Hematopoietic multipotent progenitor cell treated with erythropoietin and hydrocortisone succinate and interleukin-3 and kit ligand, for 8 days (in vitro differentiated cells): ENCODE measurements at regions not wholly inside any gene's neighbourhood (a gene's known extent, or its start where the extent isn't known, plus 50 kb on each side); places are given as distances from the start of the nearest gene placed in this dataset.
A peak's percentile ranks its signal among the peaks of the same experiment; 100 is the strongest.
"Not testable (repeated sequence)": the region's sequence is repeated elsewhere in the genome, so short reads cannot be mapped to it uniquely, and the experiment has no call there.

ENCODE experiments used
- DNase-seq: peaks from one replicate; pipeline ENCODE4 v3.0.0-alpha.2; 2015

DNA sequence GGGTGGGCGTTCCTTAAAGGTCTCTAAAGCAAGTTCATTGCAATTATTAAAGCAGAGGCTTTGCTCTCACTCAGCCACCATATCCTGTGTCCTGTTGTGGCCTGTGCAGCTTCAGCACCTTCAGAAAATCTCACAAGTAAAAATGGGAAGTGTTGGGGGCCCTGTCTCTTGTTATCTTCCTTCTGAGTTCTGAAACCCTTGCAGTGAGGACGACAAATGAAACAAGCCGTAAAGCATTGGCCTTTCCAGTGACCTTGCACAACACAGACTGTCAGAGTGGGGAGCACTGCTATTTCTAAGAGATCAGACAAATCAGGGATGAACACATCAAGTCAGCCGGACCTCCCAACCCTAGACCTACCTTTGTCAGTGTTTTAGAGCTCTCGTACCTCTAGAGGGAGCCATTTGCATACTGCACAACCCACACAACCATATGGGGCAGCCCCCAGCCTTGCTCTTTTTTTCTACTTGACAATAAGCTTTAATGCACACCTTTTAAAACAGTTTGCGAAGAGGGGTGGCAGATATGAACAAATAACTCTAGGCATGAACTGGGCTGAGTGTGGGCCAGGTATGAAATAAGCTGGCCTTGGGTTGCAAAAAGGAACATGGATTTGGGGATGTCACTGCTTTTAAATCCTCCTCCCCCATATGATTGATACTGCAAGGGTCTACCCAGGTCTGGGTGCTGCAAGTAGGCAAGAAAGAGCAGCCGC is 89.8 kb downstream of the KATNIP start:
- DNase-seq: peak; percentile 61

DNA sequence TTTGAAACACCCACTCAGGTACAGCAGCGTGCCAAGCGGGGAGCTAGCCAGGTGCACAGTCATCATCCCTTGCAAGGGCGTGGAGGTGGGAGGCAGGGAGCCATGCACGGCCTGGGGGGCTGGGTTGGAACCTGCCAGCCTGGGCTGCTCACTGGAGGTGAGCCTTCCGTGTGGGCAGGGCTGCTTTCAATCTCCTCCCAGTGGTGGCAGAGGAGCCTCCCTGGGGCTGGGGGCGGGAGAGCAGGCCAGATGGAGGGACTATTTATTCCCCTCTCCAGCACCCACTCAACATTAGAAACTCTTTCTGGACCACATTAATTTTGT is 90.3 kb downstream of the KATNIP start:
- no peak for DNase-seq

GRCh38 chr16:27641260-27641659 is 91.3 kb downstream of the KATNIP start:
- DNase-seq: no peak

DNA sequence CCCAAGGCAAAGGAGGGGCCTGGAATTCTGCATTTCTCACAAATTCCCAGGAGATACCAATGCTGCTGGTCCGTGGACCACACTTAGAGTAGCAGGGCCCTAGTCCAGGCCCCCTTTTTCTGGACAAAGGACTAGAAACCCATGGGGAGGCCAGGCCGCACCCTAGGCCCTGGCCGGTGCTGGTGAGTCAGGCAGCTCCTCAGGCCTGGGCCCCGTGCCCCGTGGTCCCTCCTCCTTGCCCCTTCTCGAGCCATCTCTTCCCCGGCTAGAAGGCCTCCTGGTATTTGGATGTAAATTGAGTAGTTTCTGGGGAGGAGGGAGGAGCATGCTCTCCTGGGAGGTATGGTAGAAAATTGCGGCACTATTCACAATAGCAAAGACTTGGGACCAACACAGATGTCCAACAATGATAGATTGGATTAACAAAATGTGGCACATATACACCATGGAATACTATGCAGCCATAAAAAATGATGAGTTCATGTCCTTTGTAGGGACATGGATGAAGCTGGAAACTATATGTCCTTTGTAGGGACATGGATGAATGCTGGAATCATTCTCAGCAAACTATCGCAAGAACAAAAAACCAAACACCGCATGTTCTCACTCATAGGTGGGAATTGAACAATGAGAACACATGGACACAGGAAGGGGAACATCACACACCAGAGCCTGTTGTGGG is 91.9 kb downstream of the KATNIP start:
- not testable (repeated sequence) for DNase-seq

- DNase-seq: peak; percentile 20
Measured at GRCh38 chr16:27642756-27643155, 92.8 kb downstream of the KATNIP start.

GRCh38 chr16:27644165-27644564 is 94.2 kb downstream of the KATNIP start:
- no peak for DNase-seq

GRCh38 chr16:27645396-27645795 is 95.5 kb downstream of the KATNIP start:
- DNase-seq: no peak

DNA sequence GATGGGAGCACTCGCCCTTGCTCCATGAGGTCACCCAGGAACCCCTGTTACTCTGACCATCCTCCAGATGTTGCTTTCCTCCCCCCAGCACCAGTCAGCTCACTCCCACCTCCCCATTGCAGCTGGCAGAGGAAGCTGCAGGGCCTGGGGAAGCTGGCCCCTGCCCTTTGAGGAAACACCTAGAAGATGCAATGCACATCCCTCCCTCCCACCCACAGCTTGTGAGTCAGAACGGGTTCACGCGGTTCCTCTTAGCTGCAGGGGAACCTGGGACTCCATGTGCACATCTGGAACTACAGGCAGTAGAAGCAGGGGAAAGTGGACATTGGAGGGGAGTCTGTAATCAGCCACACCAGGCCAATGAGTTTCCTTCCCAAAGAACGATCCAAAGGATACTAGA is 96.9 kb downstream of the KATNIP start:
- no peak for DNase-seq

DNA sequence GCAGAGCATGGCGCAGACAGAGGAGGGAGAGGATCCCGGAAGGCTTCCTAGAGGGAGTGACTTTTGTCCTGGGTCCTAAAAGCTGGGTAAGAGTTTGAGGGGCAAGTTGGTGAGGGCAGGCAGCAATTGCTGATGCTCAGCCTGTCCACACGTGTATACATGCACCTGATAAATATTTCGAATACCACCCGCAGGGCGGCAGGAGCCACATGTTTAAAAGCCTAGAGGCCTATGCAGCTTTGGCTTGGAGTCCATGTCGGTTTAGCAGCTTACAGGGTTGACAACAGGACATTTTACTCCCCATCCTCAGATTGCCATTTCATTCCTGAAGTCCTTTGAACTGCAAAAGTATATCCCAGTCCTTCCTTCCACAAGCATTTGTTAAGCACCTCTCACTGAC is 99.1 kb downstream of the KATNIP start:
- no peak for DNase-seq

DNA sequence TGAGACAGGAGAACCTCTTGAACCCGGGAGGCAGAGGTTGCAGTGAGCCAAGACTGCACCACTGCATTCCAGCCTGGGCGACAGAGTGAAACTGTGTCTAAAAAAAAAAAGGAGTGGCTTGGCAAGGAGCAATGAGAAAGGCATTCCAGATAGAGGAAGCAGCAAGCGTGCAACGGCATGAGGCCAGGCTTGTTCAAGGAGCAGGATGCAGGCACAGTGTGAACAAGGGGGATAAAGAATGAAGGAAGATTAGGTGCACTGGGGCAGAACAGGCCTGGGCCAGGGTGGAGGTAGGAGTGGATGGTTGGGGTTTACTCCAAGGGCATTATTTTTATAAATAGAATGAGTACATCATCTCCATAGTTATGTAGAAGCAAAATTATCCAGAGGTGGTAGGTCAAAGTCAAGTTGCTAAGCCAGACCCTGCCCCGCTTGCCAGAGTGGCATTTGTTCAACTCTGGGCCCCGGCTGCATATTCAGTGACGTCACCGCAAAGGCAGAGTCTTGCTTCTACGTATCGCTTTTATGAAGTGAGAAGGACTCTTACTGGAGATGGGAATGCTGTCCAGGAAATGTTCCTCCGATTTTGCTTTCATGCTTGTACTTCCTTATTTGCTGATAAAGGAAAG is 100.2 kb downstream of the KATNIP start:
- DNase-seq: no peak

GRCh38 chr16:27651301-27651700 is 101.4 kb downstream of the KATNIP start:
- no peak for DNase-seq

GRCh38 chr16:27657811-27658210 is 107.9 kb downstream of the KATNIP start:
- no peak for DNase-seq

- DNase-seq: no peak
Measured at GRCh38 chr16:27660507-27660906, 110.6 kb downstream of the KATNIP start.

DNA sequence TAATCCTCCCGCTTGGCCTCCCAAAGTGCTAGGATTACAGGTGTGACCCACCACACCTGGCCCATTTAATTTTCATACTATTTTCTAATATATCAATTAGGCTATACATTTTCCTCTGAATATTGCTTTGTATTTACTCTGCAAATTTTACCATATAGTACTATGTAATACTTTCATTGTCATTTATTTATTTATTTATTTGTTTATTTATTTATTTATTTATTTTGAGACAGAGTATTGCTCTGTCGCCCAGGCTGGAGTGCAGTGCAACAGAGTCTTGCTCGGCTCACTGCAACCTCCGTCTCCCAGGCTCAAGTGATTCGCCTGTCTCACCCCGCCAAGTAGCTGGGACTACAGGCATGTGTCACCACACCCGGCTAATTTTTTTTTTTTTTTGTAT is 113.3 kb downstream of the KATNIP start:
- DNase-seq: not testable (repeated sequence)

DNA sequence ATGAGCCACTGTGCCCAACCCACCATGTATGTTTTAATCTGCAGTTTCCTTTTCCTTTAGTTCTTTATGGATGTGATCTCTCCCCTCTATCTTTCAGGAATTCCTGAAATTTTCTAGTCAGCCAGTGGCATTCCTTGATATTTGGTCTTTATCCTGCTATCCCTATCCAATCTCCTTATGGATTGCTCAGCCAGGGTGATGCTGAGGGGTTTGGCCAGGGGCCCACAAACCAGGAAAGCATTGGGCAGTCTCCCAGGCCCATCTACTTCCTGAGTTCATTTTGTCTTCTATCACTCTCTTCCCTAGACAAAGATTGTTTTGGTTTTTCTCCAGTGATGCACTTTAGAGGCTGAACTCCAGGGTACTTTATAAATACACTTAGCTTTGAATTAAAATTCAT is 115.9 kb downstream of the KATNIP start:
- no peak for DNase-seq

DNA sequence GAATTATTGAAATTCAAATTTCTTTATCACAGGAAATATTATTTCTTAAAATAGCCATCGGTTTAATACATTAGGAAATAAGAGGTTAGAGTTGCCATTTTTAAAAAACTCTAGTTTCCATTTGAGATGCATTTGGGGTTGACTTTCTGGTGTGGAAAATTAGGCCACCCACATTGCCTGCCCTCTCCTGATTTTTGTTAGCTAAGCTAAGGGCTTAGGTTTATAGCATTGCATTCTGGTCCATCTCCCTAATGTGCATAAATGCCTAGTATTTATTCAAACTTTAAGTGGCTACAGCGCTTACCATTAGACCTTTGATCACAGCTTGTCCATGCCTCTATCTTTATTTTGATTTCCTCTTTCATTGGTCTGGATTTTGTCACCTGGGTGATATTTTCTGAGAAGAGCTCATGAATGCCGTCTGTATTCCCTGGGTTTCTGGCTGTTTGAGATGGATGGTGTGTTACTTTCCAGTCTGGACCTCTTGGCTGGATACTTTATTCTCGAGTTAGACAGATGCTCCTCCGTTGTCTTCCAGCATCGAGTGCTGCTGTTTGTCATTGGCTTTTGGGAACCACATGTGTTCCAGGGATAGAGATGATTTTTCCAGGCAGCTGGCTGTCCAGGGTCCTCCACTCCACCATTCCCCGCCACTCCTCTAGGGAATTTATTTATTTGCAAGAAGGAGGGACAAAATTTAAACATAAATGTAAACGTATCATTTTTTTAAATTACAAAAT is 120.3 kb downstream of the KATNIP start:
- no peak for DNase-seq

- no peak for DNase-seq
Measured at GRCh38 chr16:27671410-27671809, 121.5 kb downstream of the KATNIP start.

GRCh38 chr16:27676839-27677238 is 126.9 kb downstream of the KATNIP start:
- DNase-seq: no peak

- no peak for DNase-seq
Measured at GRCh38 chr16:27677263-27677662, 127.3 kb downstream of the KATNIP start.

GRCh38 chr16:27678955-27679354 is 129.0 kb downstream of the KATNIP start:
- DNase-seq: no peak

DNA sequence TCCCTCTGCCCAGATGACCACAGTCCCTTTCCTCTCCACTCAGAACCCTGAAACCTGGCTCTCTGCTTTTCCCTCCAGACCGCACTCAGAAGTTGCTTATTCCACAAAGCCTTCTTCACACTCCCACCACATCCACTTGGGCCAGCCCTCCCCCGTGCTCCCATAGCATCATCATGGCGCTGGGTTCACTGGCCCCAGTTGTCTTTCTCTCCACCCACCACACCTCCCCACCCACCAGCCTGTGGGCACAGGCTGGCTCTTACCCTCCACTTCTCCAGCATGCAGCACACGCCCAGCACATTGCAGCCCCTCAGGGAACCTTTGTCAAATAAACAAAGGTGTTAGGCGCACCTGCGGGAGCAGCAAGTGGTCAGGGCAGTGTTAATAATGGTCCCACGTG is 130.0 kb downstream of the KATNIP start:
- no peak for DNase-seq

DNA sequence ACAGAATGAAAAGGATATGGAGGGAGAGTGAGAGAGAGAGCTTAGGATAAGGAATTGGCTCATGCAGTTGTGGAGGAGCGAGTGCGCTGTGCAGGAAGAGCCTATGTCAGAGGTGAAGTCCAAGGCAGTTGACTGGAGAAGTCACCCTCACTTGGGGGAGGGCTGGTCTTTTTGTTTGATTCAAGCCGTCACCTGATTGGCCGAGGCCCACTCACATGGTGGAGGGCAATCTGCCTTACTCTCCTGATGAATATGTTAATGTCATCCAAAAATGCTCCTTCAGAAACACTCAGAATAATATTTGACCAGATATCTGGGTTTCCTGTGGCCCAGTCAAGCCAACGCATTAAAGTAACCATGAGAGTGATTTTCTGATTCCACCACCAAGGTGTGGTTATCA is 131.7 kb downstream of the KATNIP start:
- DNase-seq: no peak

DNA sequence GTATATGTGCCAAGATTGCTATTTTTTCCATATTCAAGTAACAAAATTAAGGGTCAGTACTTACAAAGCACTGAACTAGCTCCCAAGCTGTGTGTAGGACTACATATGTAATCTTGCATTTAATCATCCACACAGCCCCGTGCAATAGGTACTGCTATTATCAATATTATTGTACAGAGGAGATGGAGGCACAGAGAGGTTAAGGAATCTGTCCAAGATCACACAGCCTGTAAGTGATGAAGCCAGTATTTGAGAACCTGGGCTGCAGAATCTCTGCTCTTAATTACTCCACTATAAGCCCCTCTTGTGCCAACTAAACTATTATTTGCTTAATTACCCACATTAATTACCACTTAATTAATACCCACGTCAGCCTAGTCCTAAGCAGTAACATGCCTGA is 134.1 kb downstream of the KATNIP start:
- DNase-seq: no peak

DNA sequence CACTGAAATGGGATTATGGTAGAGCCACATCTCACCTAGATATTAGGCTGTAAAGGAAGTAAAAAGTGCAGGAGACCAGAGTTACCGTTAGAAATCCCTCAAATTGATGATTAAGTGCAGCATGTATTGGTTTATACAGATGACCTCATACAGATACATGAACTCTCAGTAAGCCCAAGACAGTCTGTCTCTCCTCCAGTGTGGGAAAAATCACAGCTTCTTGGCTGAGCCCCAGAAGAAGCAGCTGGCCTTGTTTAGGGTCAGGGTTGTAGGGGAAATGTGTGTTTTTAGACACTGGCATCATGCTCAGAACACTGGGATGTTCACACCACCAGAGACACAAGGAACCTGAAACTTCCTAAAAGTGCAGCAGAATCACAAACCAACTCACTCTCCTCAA is 135.9 kb downstream of the KATNIP start:
- DNase-seq: no peak
